COR-L47 (cell line): ENCODE measurements at regions not wholly inside any gene's neighbourhood (a gene's known extent, or its start where the extent isn't known, plus 50 kb on each side); places are given as distances from the start of the nearest gene placed in this dataset.
"Not testable (repeated sequence)": the region's sequence is repeated elsewhere in the genome, so short reads cannot be mapped to it uniquely, and the experiment has no call there.

ENCODE experiments used
- DNase-seq: peaks from one replicate; lab custom pipeline; 2025; lab: John Stamatoyannopoulos, UW

- DNase-seq = no peak
Observed at GRCh38 chr4:156545003-156545785, 426.4 kb downstream of the PDGFC start.

GRCh38 chr4:156539376-156539775 is 432.2 kb downstream of the PDGFC start:
- no peak for DNase-seq

GRCh38 chr4:156538651-156539257 is 432.8 kb downstream of the PDGFC start:
- no peak for DNase-seq

- DNase-seq = no peak
Observed at GRCh38 chr4:156538210-156538609, 433.4 kb downstream of the PDGFC start.

GRCh38 chr4:156537286-156537685 is 434.3 kb downstream of the PDGFC start:
- DNase-seq = no peak

- DNase-seq = no peak
Observed at GRCh38 chr4:156536661-156537060, 434.9 kb downstream of the PDGFC start.

GRCh38 chr4:156534205-156534604 is 437.4 kb downstream of the PDGFC start:
- no peak for DNase-seq

GRCh38 chr4:156528216-156528615 is 443.4 kb downstream of the PDGFC start:
- DNase-seq = no peak

GRCh38 chr4:156527237-156527993 is 444.2 kb downstream of the PDGFC start:
- no peak for DNase-seq

- no peak for DNase-seq
Observed at GRCh38 chr4:156523991-156524390, 447.6 kb downstream of the PDGFC start.

- DNase-seq = no peak
Observed at GRCh38 chr4:156523492-156523891, 448.1 kb downstream of the PDGFC start.

- no peak for DNase-seq
Observed at GRCh38 chr4:156521631-156522030, 450.0 kb downstream of the PDGFC start.

GRCh38 chr4:156517956-156518355 is 453.6 kb downstream of the PDGFC start:
- no peak for DNase-seq

- no peak for DNase-seq
Observed at GRCh38 chr4:156517546-156517945, 454.1 kb downstream of the PDGFC start.

GRCh38 chr4:156516698-156517097 is 454.9 kb downstream of the PDGFC start:
- DNase-seq = no peak

- no peak for DNase-seq
Observed at GRCh38 chr4:156515295-156515694, 456.3 kb downstream of the PDGFC start.

- no peak for DNase-seq
Observed at GRCh38 chr4:156512622-156513021, 459.0 kb downstream of the PDGFC start.

- not testable (repeated sequence) for DNase-seq
Observed at GRCh38 chr4:156509921-156510320, 461.7 kb downstream of the PDGFC start.

GRCh38 chr4:156505341-156505955 is 466.2 kb downstream of the PDGFC start:
- no peak for DNase-seq

- DNase-seq = no peak
Observed at GRCh38 chr4:156503119-156503518, 468.5 kb downstream of the PDGFC start.

- no peak for DNase-seq
Observed at GRCh38 chr4:156501962-156502361, 469.6 kb downstream of the PDGFC start.

- no peak for DNase-seq
Observed at GRCh38 chr4:156499684-156500083, 471.9 kb downstream of the PDGFC start.

GRCh38 chr4:156497486-156497885 is 474.1 kb downstream of the PDGFC start:
- no peak for DNase-seq
